ENCODE measurements at regions not wholly inside any gene's neighbourhood (a gene's known extent, or its start where the extent isn't known, plus 50 kb on each side); places are given as distances from the start of the nearest gene placed in this dataset.

- no peak overlapping the region for H3K4me3 ChIP-seq (ENCODE audit: low read depth, low read length)
- no peak for DNase-seq (ENCODE audit: low read depth)
- no peak for TF ChIP-seq CTCF (conservative IDR thresholded peaks at IDR 0.05; ENCODE audit: low read depth, low read length)
These were observed 165.9 kb downstream of the KIT start for GRCh38 chr4:54823616-54824015.

- no peak for DNase-seq (ENCODE audit: low read depth)
- no peak overlapping the region for H3K4me3 ChIP-seq (ENCODE audit: low read depth, low read length)
- no peak for TF ChIP-seq CTCF (conservative IDR thresholded peaks at IDR 0.05; ENCODE audit: low read depth, low read length)
These were observed 161.3 kb downstream of the KIT start for GRCh38 chr4:54819034-54819433.

DNA sequence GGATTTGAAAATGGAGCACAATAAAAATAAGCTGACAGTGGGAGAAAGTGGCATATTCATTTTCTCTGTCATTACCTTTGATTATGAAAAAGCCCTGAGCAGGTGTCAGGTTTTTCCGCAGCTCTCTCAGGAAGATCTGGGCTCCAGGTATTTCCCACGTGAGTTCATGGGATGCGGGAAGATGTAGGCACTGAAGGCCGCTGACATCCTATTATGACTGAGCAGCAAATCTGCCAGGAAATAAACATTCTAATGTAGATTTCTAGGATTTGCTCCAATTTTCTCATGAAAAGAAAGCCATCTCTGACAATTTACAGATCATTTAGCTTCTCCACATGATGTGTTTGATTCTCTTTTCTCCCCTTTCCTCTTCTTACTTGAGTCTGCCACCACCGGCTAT lies 160.7 kb downstream of the KIT start:
- no peak for DNase-seq (ENCODE audit: low read depth)
- no peak for TF ChIP-seq CTCF (conservative IDR thresholded peaks at IDR 0.05; ENCODE audit: low read depth, low read length)
- no peak overlapping the region for H3K4me3 ChIP-seq (ENCODE audit: low read depth, low read length)

DNA sequence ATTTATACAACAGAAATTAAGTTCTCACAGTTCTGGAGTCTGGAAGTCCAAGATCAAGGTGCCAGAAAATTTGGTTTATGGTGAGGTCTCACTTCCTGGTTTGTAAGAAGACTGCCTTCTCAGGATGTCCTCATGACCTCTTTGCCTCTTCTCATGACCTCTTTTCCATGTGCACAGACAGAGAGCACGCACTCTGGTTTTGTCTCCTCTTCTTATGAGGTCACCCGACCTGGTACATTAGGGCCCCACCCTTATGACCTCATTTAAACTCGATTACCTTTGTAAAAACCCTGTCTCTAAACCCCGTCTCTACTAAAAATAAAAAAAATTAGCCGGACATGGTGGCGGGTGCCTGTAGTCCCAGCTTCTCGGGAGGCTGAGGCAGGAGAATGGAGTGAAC lies 155.9 kb downstream of the KIT start:
- H3K4me3 ChIP-seq (ENCODE audit: low read depth, low read length) = no peak overlapping the region
- no peak for TF ChIP-seq CTCF (conservative IDR thresholded peaks at IDR 0.05; ENCODE audit: low read depth, low read length)
- no peak for DNase-seq (ENCODE audit: low read depth)

DNA sequence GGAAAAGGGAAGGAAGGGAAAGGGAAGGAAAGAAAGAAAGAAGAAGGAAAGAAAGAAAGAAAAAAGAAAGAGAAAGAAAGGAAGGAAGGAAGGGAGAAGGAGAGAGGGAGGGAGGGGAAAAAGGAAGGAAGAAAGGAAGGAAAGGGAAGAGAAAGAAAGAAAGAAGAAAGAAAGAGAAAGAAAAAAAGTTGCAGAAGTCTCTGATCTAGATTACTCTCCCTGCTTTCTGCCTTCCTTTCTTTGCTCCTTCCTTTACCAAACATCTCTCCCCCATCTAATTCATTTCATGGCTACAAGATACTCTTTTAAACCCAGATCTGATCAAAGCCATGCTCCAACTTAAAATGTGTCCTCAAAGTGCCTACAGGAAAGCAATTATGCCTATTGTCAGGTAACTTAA lies 148.6 kb downstream of the KIT start:
- H3K4me3 ChIP-seq (ENCODE audit: low read depth, low read length) = no peak overlapping the region
- no peak for TF ChIP-seq CTCF (conservative IDR thresholded peaks at IDR 0.05; ENCODE audit: low read depth, low read length)
- no peak for DNase-seq (ENCODE audit: low read depth)

- DNase-seq (ENCODE audit: low read depth) = no peak
- no peak overlapping the region for H3K4me3 ChIP-seq (ENCODE audit: low read depth, low read length)
- TF ChIP-seq CTCF (conservative IDR thresholded peaks at IDR 0.05; ENCODE audit: low read depth, low read length) = no peak
These were observed 144.6 kb downstream of the KIT start for GRCh38 chr4:54802336-54802735.

DNA sequence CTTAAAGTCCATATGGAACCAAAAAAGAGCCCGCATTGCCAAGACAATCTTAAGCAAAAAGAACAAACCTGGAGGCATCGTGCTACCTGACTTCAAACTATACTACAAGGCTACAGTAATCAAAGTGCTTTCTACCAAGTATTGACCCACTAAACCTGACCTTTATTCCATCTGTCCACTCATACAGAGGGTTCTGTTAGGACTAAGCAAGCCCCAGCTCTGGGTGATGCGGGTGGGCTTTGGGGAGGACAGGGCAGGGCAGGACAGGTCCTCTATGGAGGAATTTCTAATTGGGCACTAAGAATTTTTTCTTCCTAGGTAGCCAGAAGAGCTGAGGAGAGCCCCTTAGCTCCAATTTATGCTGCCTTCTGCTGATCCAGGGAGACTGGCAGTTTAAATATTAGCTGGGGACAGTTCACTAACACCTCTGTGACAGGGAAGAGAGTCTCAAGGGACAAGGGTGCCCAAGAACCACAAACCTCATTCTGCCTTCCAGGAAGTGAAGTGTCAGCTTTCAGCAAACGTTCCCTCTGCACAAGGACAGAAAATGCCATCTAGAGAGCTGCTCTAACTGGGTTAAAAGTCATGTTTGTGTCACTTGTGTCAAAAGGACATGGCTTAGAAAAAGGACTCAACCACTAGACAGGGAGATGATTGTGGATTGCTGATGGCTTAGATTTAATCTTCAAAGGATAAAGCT lies 143.2 kb downstream of the KIT start:
- DNase-seq (ENCODE audit: low read depth) = no peak
- no peak for TF ChIP-seq CTCF (conservative IDR thresholded peaks at IDR 0.05; ENCODE audit: low read depth, low read length)
- no peak overlapping the region for H3K4me3 ChIP-seq (ENCODE audit: low read depth, low read length)
